ENCODE measurements at regions not wholly inside any gene's neighbourhood (a gene's known extent, or its start where the extent isn't known, plus 50 kb on each side); places are given as distances from the start of the nearest gene placed in this dataset.

DNA sequence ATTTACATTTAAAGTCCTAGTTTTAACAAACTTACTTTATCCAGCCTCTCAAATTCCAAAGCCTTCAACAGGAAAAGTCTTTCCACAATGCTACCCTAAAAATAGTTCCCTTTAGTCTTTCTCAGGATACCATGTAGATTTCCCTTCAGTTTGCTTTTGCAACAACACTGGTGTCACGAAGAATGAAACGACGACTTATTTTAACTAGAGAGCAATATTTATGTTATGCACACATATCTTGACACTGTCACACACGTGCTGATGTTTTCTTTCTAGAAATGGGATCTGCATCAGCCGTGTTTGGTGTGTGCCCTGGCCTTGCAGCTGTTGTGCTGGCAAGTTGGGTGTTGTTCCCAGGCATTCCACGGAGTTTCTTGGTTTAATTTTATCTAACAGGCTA is 75.5 kb downstream of the SIPA1L2 start:
- Histone ChIP-seq H4K20me1 (ENCODE audit: low read depth) (peaks cover 5% of the 10 kb centered on the region), H3K79me2 (ENCODE audit: low read depth) (peaks cover 4% of the 10 kb centered on the region), H3K9me3 (ENCODE audit: low read depth) (no peaks in the 10 kb centered on the region), H3K27ac (no peak overlapping the region), H3K36me3 (no peaks in the 10 kb centered on the region), H3K9ac (no peak overlapping the region), H3K4me3 (no peak overlapping the region), H3K4me2 (no peak overlapping the region), H3K27me3 (no peaks in the 10 kb centered on the region), H3K4me1 (peaks cover 53% of the 10 kb centered on the region), H2AFZ (replicated peaks) (no peak overlapping the region), H3F3A (ENCODE audit: low read depth) (peaks cover 5% of the 10 kb centered on the region)
- peaks cover 2% of the 10 kb centered on the region for H3K27me3 Mint-ChIP-seq (ENCODE audit: insufficient read depth, low read depth)
- DNase-seq (ENCODE audit: low spot score), result no peak
- H3K4me3 Mint-ChIP-seq, result no peak overlapping the region
- H3K36me3 Mint-ChIP-seq, result no peaks in the 10 kb centered on the region
- TF ChIP-seq EZH2 (IDR thresholded peaks at IDR 0.05) (no peak), EZH2phosphoT487 (IDR thresholded peaks at IDR 0.05) (no peak)
- TF ChIP-seq, protein P1, sequence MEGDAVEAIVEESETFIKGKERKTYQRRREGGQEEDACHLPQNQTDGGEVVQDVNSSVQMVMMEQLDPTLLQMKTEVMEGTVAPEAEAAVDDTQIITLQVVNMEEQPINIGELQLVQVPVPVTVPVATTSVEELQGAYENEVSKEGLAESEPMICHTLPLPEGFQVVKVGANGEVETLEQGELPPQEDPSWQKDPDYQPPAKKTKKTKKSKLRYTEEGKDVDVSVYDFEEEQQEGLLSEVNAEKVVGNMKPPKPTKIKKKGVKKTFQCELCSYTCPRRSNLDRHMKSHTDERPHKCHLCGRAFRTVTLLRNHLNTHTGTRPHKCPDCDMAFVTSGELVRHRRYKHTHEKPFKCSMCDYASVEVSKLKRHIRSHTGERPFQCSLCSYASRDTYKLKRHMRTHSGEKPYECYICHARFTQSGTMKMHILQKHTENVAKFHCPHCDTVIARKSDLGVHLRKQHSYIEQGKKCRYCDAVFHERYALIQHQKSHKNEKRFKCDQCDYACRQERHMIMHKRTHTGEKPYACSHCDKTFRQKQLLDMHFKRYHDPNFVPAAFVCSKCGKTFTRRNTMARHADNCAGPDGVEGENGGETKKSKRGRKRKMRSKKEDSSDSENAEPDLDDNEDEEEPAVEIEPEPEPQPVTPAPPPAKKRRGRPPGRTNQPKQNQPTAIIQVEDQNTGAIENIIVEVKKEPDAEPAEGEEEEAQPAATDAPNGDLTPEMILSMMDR (IDR thresholded peaks at IDR 0.05), result no peak
- no peaks in the 10 kb centered on the region for H3K9me3 Mint-ChIP-seq
- peaks cover 85% of the 10 kb centered on the region for H3K4me1 Mint-ChIP-seq
- H3K27ac Mint-ChIP-seq, result peak overlapping the region; percentile 98

- Mint-ChIP-seq H3K4me1 (peaks cover 84% of the 10 kb centered on the region), H3K36me3 (no peaks in the 10 kb centered on the region), H3K4me3 (no peak overlapping the region), H3K27ac (peak overlapping the region; percentile 58), H3K27me3 (ENCODE audit: insufficient read depth, low read depth) (peaks cover under 1% of the 10 kb centered on the region), H3K9me3 (no peaks in the 10 kb centered on the region)
- TF ChIP-seq EZH2 (IDR thresholded peaks at IDR 0.05) (no peak), EZH2phosphoT487 (IDR thresholded peaks at IDR 0.05) (no peak)
- TF ChIP-seq, protein P1 (IDR thresholded peaks at IDR 0.05), result no peak
- Histone ChIP-seq H2AFZ (replicated peaks) (no peak overlapping the region), H3K4me2 (no peak overlapping the region), H3K79me2 (ENCODE audit: low read depth) (peaks cover 5% of the 10 kb centered on the region), H3K27ac (no peak overlapping the region), H3K9ac (no peak overlapping the region), H3K4me1 (peaks cover 53% of the 10 kb centered on the region), H3K36me3 (no peaks in the 10 kb centered on the region), H3K4me3 (no peak overlapping the region), H4K20me1 (ENCODE audit: low read depth) (peaks cover under 1% of the 10 kb centered on the region), H3K27me3 (no peaks in the 10 kb centered on the region), H3F3A (ENCODE audit: low read depth) (no peaks in the 10 kb centered on the region), H3K9me3 (ENCODE audit: low read depth) (no peaks in the 10 kb centered on the region)
- no peak for DNase-seq (ENCODE audit: low spot score)
Measured at GRCh38 chr1:232553809-232554208, 76.1 kb downstream of the SIPA1L2 start.

DNA sequence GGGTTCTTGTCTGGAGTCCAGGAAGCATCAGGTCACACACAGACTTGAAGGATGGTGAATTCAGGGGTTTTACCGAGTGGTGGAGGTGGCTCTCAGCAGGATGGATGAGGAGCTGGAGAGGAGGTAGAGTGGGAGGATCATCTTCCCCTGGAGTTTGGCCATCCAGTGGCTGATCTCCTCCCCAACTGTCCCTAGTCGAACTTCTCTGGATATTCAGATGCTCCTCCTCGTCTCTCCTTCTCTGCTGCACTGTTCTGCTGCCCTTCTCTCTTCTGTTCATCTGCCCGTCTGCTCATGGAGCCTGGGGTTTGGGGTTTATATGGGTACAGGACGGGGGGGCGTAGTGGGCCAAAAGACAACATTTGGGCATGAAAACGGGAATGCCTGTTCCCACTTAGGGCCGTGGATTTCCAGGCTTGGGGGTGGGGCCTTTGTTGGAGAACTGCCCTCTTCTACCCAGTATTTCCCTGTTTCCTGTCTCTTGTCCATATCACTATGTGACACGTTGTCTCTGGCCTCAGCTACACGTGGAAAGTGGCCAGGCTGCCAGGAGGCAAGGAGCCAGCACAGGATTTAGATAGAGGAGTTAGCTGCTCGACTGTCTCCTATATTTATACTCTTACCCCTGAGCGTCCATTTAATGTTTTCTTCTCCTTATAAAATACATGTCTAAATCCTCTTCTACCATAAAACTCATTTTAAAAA is 76.7 kb downstream of the SIPA1L2 start:
- Histone ChIP-seq H3K27me3 (no peaks in the 10 kb centered on the region), H4K20me1 (ENCODE audit: low read depth) (no peaks in the 10 kb centered on the region), H3K4me3 (no peak overlapping the region), H3K4me1 (peaks cover 52% of the 10 kb centered on the region), H3K9me3 (ENCODE audit: low read depth) (no peaks in the 10 kb centered on the region), H2AFZ (replicated peaks) (no peak overlapping the region), H3K27ac (no peak overlapping the region), H3K79me2 (ENCODE audit: low read depth) (peaks cover 5% of the 10 kb centered on the region), H3K9ac (no peak overlapping the region), H3K4me2 (no peak overlapping the region), H3K36me3 (no peaks in the 10 kb centered on the region), H3F3A (ENCODE audit: low read depth) (no peaks in the 10 kb centered on the region)
- H3K36me3 Mint-ChIP-seq, result no peaks in the 10 kb centered on the region
- DNase-seq (ENCODE audit: low spot score), result no peak
- H3K4me3 Mint-ChIP-seq, result no peak overlapping the region
- no peaks in the 10 kb centered on the region for H3K27me3 Mint-ChIP-seq (ENCODE audit: insufficient read depth, low read depth)
- H3K27ac Mint-ChIP-seq, result peak overlapping the region; percentile 58
- peaks cover 84% of the 10 kb centered on the region for H3K4me1 Mint-ChIP-seq
- TF ChIP-seq, protein P1 (IDR thresholded peaks at IDR 0.05), result no peak
- H3K9me3 Mint-ChIP-seq, result no peaks in the 10 kb centered on the region
